ENCODE measurements at regions not wholly inside any gene's neighbourhood (a gene's known extent, or its start where the extent isn't known, plus 50 kb on each side); places are given as distances from the start of the nearest gene placed in this dataset.

DNA sequence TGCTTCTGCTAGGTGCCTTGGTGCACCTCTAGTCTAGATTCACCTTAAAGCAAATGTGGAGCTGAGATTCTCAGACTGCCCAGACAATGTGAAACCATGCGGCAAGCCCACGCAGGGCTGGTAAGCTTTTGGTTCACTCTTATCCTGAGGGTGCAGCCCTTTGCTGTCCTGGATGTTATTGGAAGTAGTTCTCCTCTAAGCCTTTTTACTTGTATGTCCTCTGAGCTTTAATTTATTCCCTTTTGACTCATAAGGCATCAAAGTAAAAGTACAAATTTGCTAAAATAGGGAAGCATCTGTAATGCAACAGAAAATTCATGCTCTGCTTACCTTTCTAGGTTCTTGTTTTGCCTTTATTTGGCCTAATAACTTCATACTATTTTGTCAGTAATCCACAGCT, 186.8 kb downstream of the MACC1 start:
- no peak for TF ChIP-seq POLR2AphosphoS5 (IDR thresholded peaks at IDR 0.05; ENCODE audit: borderline replicate concordance, low read depth, low read length)
- no peak for TF ChIP-seq FOXP2 (optimal IDR thresholded peaks at IDR 0.05; ENCODE audit: control extremely low read depth, extremely low read length, insufficient read depth)
